HCT116 (cell line): ENCODE measurements at regions not wholly inside any gene's neighbourhood (a gene's known extent, or its start where the extent isn't known, plus 50 kb on each side); places are given as distances from the start of the nearest gene placed in this dataset.

ENCODE experiments used
- ATAC-seq: fragments of 200-7000 bp; cut with Tn5 transposase; 2 replicates; pipeline ENCODE4 v1.9.1; 2020; ENCODE audit warnings: mild to moderate bottlenecking, moderate library complexity
- BruUV-seq: library from RNA; stranded (reverse); fragments of 400-500 nt; replicated peaks from 2 replicates; lab custom pipeline; 2021; lab: Mats Ljungman, UMichigan
- CTCF ChIA-PET: fragments of 300-600 bp; sonication (Branson Sonifier 250); formaldehyde crosslinking; loops from one replicate; lab custom pipeline; 2021; ENCODE audit warnings: antibody characterized with exemption; lab: Charles Lee
- POLR2A ChIA-PET: fragments of 300-600, 350-600 bp; sonication (Branson Sonifier 250); formaldehyde crosslinking; loops from one replicate; lab custom pipeline; 2021; ENCODE audit warnings: antibody characterized with exemption; lab: Charles Lee
- RAD21 ChIA-PET, 2 experiments: fragments of 300-600 bp; sonication (Branson Sonifier 250); formaldehyde crosslinking; loops; one replicate each; lab custom pipeline; 2023; ENCODE audit warnings: low total read pairs in 2 of 2; ENCODE audit not compliant: uncharacterized antibody in 2 of 2, unreplicated experiment in 2 of 2, low non-redundant PET in 1 of 2; lab: Charles Lee
- DNase-seq: peaks from one replicate; pipeline ENCODE4 v3.0.0-alpha.2; 2010; ENCODE audit warnings: low read depth, low spot score
- H2AFZ ChIP-seq: fragments of 200-600 bp; shearing (Covaris generic), sonication (generic); 2 replicates; pipeline ENCODE4 v1.6.1; 2017; ENCODE audit warnings: low read depth, mixed run types, mixed read lengths, antibody characterized with exemption, low read length; ENCODE audit not compliant: poor library complexity, severe bottlenecking
- H3K27ac ChIP-seq: 2 replicates; pipeline ENCODE4 v1.5.1; 2012; ENCODE audit warnings: low read depth, low read length
- H3K27me3 ChIP-seq: fragments of 200-600 bp; sonication (generic); 2 replicates; pipeline ENCODE4 v1.6.1; 2016; ENCODE audit warnings: mixed run types, low read length, mixed read lengths; ENCODE audit not compliant: insufficient read depth
- H3K36me3 ChIP-seq, 2 experiments: fragments of 200-500 bp in 1 of 2; fragments of 200-600 bp in 1 of 2; sonication (Bioruptor generic) in 1 of 2; sonication (generic) in 1 of 2; 2 replicates each; pipeline versions ENCODE4 v1.5.1 to v1.6.1; 2014 to 2016; ENCODE audit warnings: low read length in 2 of 2, inconsistent platforms in 1 of 2, mixed read lengths in 1 of 2, mixed run types in 1 of 2; ENCODE audit not compliant: insufficient read depth in 2 of 2, control insufficient read depth in 1 of 2
- H3K4me1 ChIP-seq, 2 experiments: fragments of 200-600 bp in 1 of 2; sonication (generic) in 1 of 2; 2 replicates each; pipeline versions ENCODE4 v1.5.1 to v1.6.1; 2012 to 2017; ENCODE audit warnings: low read length in 2 of 2, inconsistent platforms in 1 of 2, mild to moderate bottlenecking in 1 of 2, mixed read lengths in 1 of 2, mixed run types in 1 of 2, moderate library complexity in 1 of 2; ENCODE audit not compliant: insufficient read depth in 2 of 2, control insufficient read depth in 1 of 2
- H3K4me2 ChIP-seq: fragments of 200-600 bp; sonication (generic); 2 replicates; pipeline ENCODE4 v1.6.1; 2017; ENCODE audit warnings: mixed run types, low read length, mixed read lengths
- H3K4me3 ChIP-seq, 2 experiments: fragments of 200-600 bp in 1 of 2; sonication (generic) in 1 of 2; replicated peaks in 1 of 2; 2 replicates each; pipeline ENCODE4 v1.5.1; 2011 to 2016; ENCODE audit warnings: low read length in 2 of 2, control low read depth in 1 of 2, low read depth in 1 of 2, mild to moderate bottlenecking in 1 of 2, mixed read lengths in 1 of 2, mixed run types in 1 of 2
- H3K79me2 ChIP-seq: fragments of 200-600 bp; sonication (generic); 2 replicates; pipeline ENCODE4 v1.6.1; 2017; ENCODE audit warnings: mild to moderate bottlenecking, mixed run types, low read length, moderate library complexity, mixed read lengths; ENCODE audit not compliant: insufficient read depth
- H3K9ac ChIP-seq: fragments of 200-600 bp; sonication (generic); 2 replicates; pipeline ENCODE4 v1.6.1; 2016; ENCODE audit warnings: low read length, mixed read lengths
- H3K9me2 ChIP-seq: fragments of 200-600 bp; sonication (generic), shearing (Covaris generic); 2 replicates; pipeline ENCODE4 v1.6.1; 2017; ENCODE audit warnings: mixed run types, mild to moderate bottlenecking, moderate library complexity; ENCODE audit not compliant: insufficient read depth
- H3K9me3 ChIP-seq, 2 experiments: fragments of 200-500 bp in 1 of 2; fragments of 200-600 bp in 1 of 2; sonication (Bioruptor generic) in 1 of 2; sonication (generic) in 1 of 2; 2 replicates each; pipeline ENCODE4 v1.6.1; 2014 to 2017; ENCODE audit warnings: low read length in 2 of 2, mixed read lengths in 2 of 2, inconsistent platforms in 1 of 2, low read depth in 1 of 2, mild to moderate bottlenecking in 1 of 2, mixed run types in 1 of 2, moderate library complexity in 1 of 2; ENCODE audit not compliant: control insufficient read depth in 1 of 2, insufficient read depth in 1 of 2
- H4K20me1 ChIP-seq: fragments of 200-600 bp; sonication (generic), shearing (Covaris generic); 2 replicates; pipeline ENCODE4 v1.6.1; 2017; ENCODE audit warnings: mixed run types, mild to moderate bottlenecking, moderate library complexity; ENCODE audit not compliant: insufficient read depth
- EGR1 ChIP-seq: IDR thresholded peaks from 2 replicates; pipeline ENCODE4 v1.6.1; 2012; ENCODE audit warnings: low read depth
- EZH2 ChIP-seq: fragments of 200-600 bp; sonication (generic); IDR thresholded peaks from 2 replicates; pipeline ENCODE4 v1.6.1; 2017; ENCODE audit warnings: antibody characterized with exemption, mixed run types
- EZH2phosphoT487 ChIP-seq: fragments of 200-600 bp; IDR thresholded peaks from 2 replicates; pipeline ENCODE4 v1.6.1; 2018; ENCODE audit warnings: antibody characterized with exemption, borderline replicate concordance
- JUND ChIP-seq: IDR thresholded peaks from 2 replicates; pipeline ENCODE4 v1.6.1; 2012
- POLR2A ChIP-seq: IDR thresholded peaks from 2 replicates; pipeline ENCODE4 v1.7.0; 2011; ENCODE audit warnings: borderline replicate concordance; ENCODE audit not compliant: insufficient read depth, insufficient read length; ENCODE audit errors: extremely low read depth
- POLR2AphosphoS5 ChIP-seq: IDR thresholded peaks from 2 replicates; pipeline ENCODE4 v1.6.1; 2011; ENCODE audit warnings: mild to moderate bottlenecking, low read depth, low read length, moderate library complexity
- RAD21 ChIP-seq: IDR thresholded peaks from 2 replicates; pipeline ENCODE4 v1.6.1; 2012; ENCODE audit warnings: low read depth, mild to moderate bottlenecking
- REST ChIP-seq: IDR thresholded peaks from 2 replicates; pipeline ENCODE4 v1.6.1; 2012; ENCODE audit warnings: low read depth
- ZBTB33 ChIP-seq: IDR thresholded peaks from 2 replicates; pipeline ENCODE4 v1.6.1; 2011; ENCODE audit warnings: mild to moderate bottlenecking, low read length, moderate library complexity; ENCODE audit not compliant: insufficient replicate concordance; ENCODE audit errors: extremely low read depth
- ZFX ChIP-seq: fragments of 450-650 bp; IDR thresholded peaks from 2 replicates; pipeline ENCODE4 v1.6.1; 2017
- ZNF274 ChIP-seq: fragments of 200-500 bp; sonication (Bioruptor generic); IDR thresholded peaks from 2 replicates; pipeline ENCODE4 v1.6.1; 2014; ENCODE audit warnings: mild to moderate bottlenecking, low read depth, low read length, inconsistent platforms
- intact Hi-C: fragments of 100-400 bp; cut with micrococcal nuclease; formaldehyde crosslinking; loops from 2 replicates; pipeline ENCODE4 v1.10.0; 2022
- TF ChIP-seq, protein P1 (sequence below), 3 experiments: fragments of 200-600 bp in 1 of 3; sonication (generic) in 1 of 3; IDR thresholded peaks in 2 of 3; conservative IDR thresholded peaks in 1 of 3; 2 replicates each; pipeline ENCODE4 v1.5.1; 2012 to 2017; ENCODE audit warnings: low read depth in 2 of 3, low read length in 2 of 3, antibody characterized with exemption in 1 of 3, borderline replicate concordance in 1 of 3, control low read depth in 1 of 3, mild to moderate bottlenecking in 1 of 3, mixed read lengths in 1 of 3, mixed run types in 1 of 3, moderate library complexity in 1 of 3; ENCODE audit not compliant: insufficient read depth in 1 of 3
- TF ChIP-seq, protein P2 (sequence below): IDR thresholded peaks from 2 replicates; pipeline ENCODE4 v1.6.1; 2012

DNA sequence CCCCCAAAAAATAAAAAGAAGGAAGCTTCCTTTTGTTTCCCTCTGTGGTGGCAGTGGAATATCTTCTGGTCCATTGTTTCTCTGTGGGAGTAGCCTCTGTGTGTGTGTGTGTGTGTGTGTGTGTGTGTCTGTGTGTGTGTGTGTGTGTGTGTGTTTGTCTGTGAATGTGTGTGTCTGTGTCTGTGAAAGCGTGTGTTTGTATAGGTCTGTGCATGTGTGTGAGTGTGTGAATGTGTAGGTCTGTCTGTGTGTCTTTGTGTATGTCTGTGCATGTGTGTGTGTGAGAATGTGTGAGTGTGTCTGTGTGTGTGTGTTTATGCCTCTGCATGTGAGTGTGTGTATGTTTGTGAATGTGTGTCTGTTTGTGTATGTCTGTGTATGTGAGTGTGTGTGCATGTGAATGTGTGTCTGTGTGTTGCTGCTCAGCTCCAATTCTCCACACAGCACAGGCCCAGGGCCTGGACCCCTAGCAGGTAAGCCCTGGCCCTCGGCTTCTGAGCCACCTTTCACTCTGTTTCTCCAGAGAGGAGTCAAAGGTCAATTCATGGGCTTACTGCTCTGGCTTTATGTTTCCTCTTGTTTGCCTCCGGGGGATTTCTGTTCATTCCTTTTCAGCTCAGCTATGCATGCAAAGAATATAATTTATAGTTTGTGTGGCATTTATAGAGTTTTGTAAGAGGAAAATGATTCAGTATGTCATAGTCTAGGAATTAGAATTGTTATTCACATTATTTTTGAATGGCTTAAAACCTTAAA lies 89.8 kb downstream of the UCHL1 start:
- H3K4me3 ChIP-seq, result no peak overlapping the region

More for the DNA sequence above, 89.8 kb downstream of the UCHL1 start:
- Histone ChIP-seq H2AFZ (no peak overlapping the region), H3K36me3 (no peaks in the 10 kb centered on the region), H3K9ac (no peak overlapping the region), H3K27me3 (no peaks in the 10 kb centered on the region), H3K27ac (no peak overlapping the region), H3K4me1 (no peaks in the 10 kb centered on the region), H4K20me1 (no peaks in the 10 kb centered on the region), H3K9me2 (no peaks in the 10 kb centered on the region), H3K79me2 (no peaks in the 10 kb centered on the region), H3K9me3 (no peaks in the 10 kb centered on the region), H3K4me2 (no peak overlapping the region)
- ATAC-seq (no peak), DNase-seq (no peak)
- ChIA-PET POLR2A (no interaction called here), RAD21 (no interaction called here), CTCF (no interaction called here)
- TF ChIP-seq REST (no peak), EZH2 (no peak), EGR1 (no peak), JUND (no peak), EZH2phosphoT487 (no peak), POLR2AphosphoS5 (no peak), ZFX (no peak), ZNF274 (no peak), POLR2A (no peak), RAD21 (no peak), ZBTB33 (no peak)
- TF ChIP-seq, protein P1, sequence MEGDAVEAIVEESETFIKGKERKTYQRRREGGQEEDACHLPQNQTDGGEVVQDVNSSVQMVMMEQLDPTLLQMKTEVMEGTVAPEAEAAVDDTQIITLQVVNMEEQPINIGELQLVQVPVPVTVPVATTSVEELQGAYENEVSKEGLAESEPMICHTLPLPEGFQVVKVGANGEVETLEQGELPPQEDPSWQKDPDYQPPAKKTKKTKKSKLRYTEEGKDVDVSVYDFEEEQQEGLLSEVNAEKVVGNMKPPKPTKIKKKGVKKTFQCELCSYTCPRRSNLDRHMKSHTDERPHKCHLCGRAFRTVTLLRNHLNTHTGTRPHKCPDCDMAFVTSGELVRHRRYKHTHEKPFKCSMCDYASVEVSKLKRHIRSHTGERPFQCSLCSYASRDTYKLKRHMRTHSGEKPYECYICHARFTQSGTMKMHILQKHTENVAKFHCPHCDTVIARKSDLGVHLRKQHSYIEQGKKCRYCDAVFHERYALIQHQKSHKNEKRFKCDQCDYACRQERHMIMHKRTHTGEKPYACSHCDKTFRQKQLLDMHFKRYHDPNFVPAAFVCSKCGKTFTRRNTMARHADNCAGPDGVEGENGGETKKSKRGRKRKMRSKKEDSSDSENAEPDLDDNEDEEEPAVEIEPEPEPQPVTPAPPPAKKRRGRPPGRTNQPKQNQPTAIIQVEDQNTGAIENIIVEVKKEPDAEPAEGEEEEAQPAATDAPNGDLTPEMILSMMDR (IDR thresholded peaks at IDR 0.05 in 2 of 3, conservative IDR thresholded peaks at IDR 0.05 in 1 of 3; ENCODE audit: borderline replicate concordance in 1 of 3, insufficient read depth in 1 of 3, low read depth in 2 of 3, low read length in 2 of 3), result no peak
- TF ChIP-seq, protein P2, sequence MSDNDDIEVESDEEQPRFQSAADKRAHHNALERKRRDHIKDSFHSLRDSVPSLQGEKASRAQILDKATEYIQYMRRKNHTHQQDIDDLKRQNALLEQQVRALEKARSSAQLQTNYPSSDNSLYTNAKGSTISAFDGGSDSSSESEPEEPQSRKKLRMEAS, result no peak
- intact Hi-C loops, result no loop called here
- BruUV-seq, result no TSS peak
